Stimulated activated CD4-positive, alpha-beta T cell treated with anti-CD3 and anti-CD28 coated beads, Interleukin-12 subunit alpha, Interleukin-12 subunit beta, amount 100 ng/mL, for 48 hours (primary cell): ENCODE measurements at regions not wholly inside any gene's neighbourhood (a gene's known extent, or its start where the extent isn't known, plus 50 kb on each side); places are given as distances from the start of the nearest gene placed in this dataset.

ENCODE experiments used
- DNase-seq, 3 donors: peaks; one replicate each; pipeline ENCODE4 v3.0.0-alpha.2; 2020; ENCODE audit warnings: low read depth in 2 of 3, low spot score in 1 of 3

- no peak for DNase-seq
Observed at GRCh38 chr9:119839888-119840287, 470.7 kb upstream of the BRINP1 start.

- DNase-seq: no peak
Observed at GRCh38 chr9:119838210-119838609, 469.0 kb upstream of the BRINP1 start.

GRCh38 chr9:119836036-119836435 lies 466.8 kb upstream of the BRINP1 start:
- no peak for DNase-seq

GRCh38 chr9:119834064-119834620 lies 464.9 kb upstream of the BRINP1 start:
- no peak for DNase-seq

GRCh38 chr9:119831309-119831708 lies 462.1 kb upstream of the BRINP1 start:
- no peak for DNase-seq

GRCh38 chr9:119829748-119830147 lies 460.5 kb upstream of the BRINP1 start:
- DNase-seq: no peak

- no peak for DNase-seq
Observed at GRCh38 chr9:119829186-119829585, 460.0 kb upstream of the BRINP1 start.

- DNase-seq: no peak
Observed at GRCh38 chr9:119827526-119827925, 458.3 kb upstream of the BRINP1 start.

- no peak for DNase-seq
Observed at GRCh38 chr9:119827126-119827525, 457.9 kb upstream of the BRINP1 start.

GRCh38 chr9:119818726-119819435 lies 449.6 kb upstream of the BRINP1 start:
- DNase-seq: no peak

GRCh38 chr9:119810645-119811429 lies 441.6 kb upstream of the BRINP1 start:
- DNase-seq: no peak

GRCh38 chr9:119803679-119804078 lies 434.4 kb upstream of the BRINP1 start:
- no peak for DNase-seq

GRCh38 chr9:119802621-119803020 lies 433.4 kb upstream of the BRINP1 start:
- no peak for DNase-seq

- DNase-seq: no peak
Observed at GRCh38 chr9:119802133-119802532, 432.9 kb upstream of the BRINP1 start.

GRCh38 chr9:119801311-119801710 lies 432.1 kb upstream of the BRINP1 start:
- no peak for DNase-seq

- DNase-seq: no peak
Observed at GRCh38 chr9:119795395-119795794, 426.2 kb upstream of the BRINP1 start.

- no peak for DNase-seq
Observed at GRCh38 chr9:119794836-119795235, 425.6 kb upstream of the BRINP1 start.

- DNase-seq: no peak
Observed at GRCh38 chr9:119793218-119793617, 424.0 kb upstream of the BRINP1 start.

GRCh38 chr9:119792242-119792641 lies 423.0 kb upstream of the BRINP1 start:
- no peak for DNase-seq

- DNase-seq: no peak
Observed at GRCh38 chr9:119789987-119790386, 420.8 kb upstream of the BRINP1 start.

GRCh38 chr9:119788921-119789320 lies 419.7 kb upstream of the BRINP1 start:
- DNase-seq: no peak

GRCh38 chr9:119781886-119782285 lies 412.7 kb upstream of the BRINP1 start:
- DNase-seq: no peak
